HepG2 (cell line): ENCODE measurements at regions not wholly inside any gene's neighbourhood (a gene's known extent, or its start where the extent isn't known, plus 50 kb on each side); places are given as distances from the start of the nearest gene placed in this dataset.

Source experiments
- ATAC-seq: fragments of 200-7000 bp; cut with Tn5 transposase; 3 replicates; pipeline ENCODE4 v1.9.1; 2020; ENCODE audit warnings: mild to moderate bottlenecking, moderate library complexity
- BruUV-seq: library from RNA; stranded (reverse); fragments of 400-500 nt; replicated peaks from 2 replicates; lab custom pipeline; 2021; lab: Mats Ljungman, UMichigan
- CTCF ChIA-PET: fragments of 300-600 bp; formaldehyde crosslinking; extraction: SDS; loops from one replicate; lab custom pipeline; 2021; ENCODE audit warnings: low total read pairs, inconsistent platforms, low intra/inter-chr PET ratio; lab: Yijun Ruan, JAX
- POLR2A ChIA-PET: fragments of 350-600 bp; sonication (Branson Sonifier 250); formaldehyde crosslinking; loops from one replicate; lab custom pipeline; 2020; ENCODE audit warnings: antibody characterized with exemption, inconsistent platforms; lab: Yijun Ruan, JAX
- DNase-seq: peaks from one replicate; pipeline ENCODE4 v3.0.0-alpha.2; 2015; ENCODE audit warnings: low spot score
- FAIRE-seq: peaks from 3 replicates; lab custom pipeline; 2011; peaks lifted over from hg19 to GRCh38; lab: Jason Lieb, UNC
- H2AFZ ChIP-seq: one replicate; pipeline ENCODE4 v1.6.1; 2011; ENCODE audit warnings: low read length, inconsistent platforms
- H3K27ac ChIP-seq: fragments of 300-600 bp; 3 replicates; pipeline ENCODE4 v1.8.0; 2011; ENCODE audit warnings: mixed run types, mild to moderate bottlenecking, mixed read lengths, low read length, inconsistent platforms; ENCODE audit not compliant: insufficient read depth; ENCODE audit errors: extremely low read length
- H3K27me3 ChIP-seq, 2 experiments: fragments of 200-600 bp in 1 of 2; 2 replicates in 1 of 2; 3 replicates in 1 of 2; pipeline versions ENCODE4 v1.6.0 to v1.8.0; 2011; ENCODE audit warnings: low read length in 2 of 2, mild to moderate bottlenecking in 2 of 2, moderate library complexity in 2 of 2, inconsistent platforms in 1 of 2; ENCODE audit not compliant: insufficient read depth in 2 of 2, control insufficient read depth in 1 of 2
- H3K36me3 ChIP-seq, 2 experiments: fragments of 200-600 bp in 1 of 2; replicated peaks in 1 of 2; 2 replicates in 1 of 2; 3 replicates in 1 of 2; pipeline versions ENCODE4 v1.5.1 to v1.8.0; 2011; ENCODE audit warnings: low read length in 2 of 2, inconsistent platforms in 1 of 2; ENCODE audit not compliant: insufficient read depth in 2 of 2, control insufficient read depth in 1 of 2
- H3K4me1 ChIP-seq: 2 replicates; pipeline ENCODE4 v1.5.1; 2012; ENCODE audit warnings: low read length, inconsistent platforms; ENCODE audit not compliant: insufficient read depth
- H3K4me2 ChIP-seq: 2 replicates; pipeline ENCODE4 v1.6.0; 2011; ENCODE audit warnings: low read depth, low read length, inconsistent platforms
- H3K4me3 ChIP-seq, 3 experiments: fragments of 200-600 bp in 1 of 3; sonication (generic), shearing (Covaris generic) in 1 of 3; replicated peaks in 1 of 3; 2 replicates each; pipeline ENCODE4 v1.5.1; 2011 to 2016; ENCODE audit warnings: low read length in 3 of 3, inconsistent platforms in 2 of 3, low read depth in 2 of 3, mild to moderate bottlenecking in 2 of 3, control low read depth in 1 of 3, mixed read lengths in 1 of 3; ENCODE audit not compliant: insufficient read depth in 1 of 3
- H3K79me2 ChIP-seq: one replicate; pipeline ENCODE4 v1.6.1; 2011; ENCODE audit warnings: low read length, inconsistent platforms; ENCODE audit not compliant: insufficient read depth
- H3K9ac ChIP-seq: 2 replicates; pipeline ENCODE4 v1.6.0; 2011; ENCODE audit warnings: mild to moderate bottlenecking, low read depth, low read length, inconsistent platforms; ENCODE audit not compliant: insufficient read depth
- H3K9me3 ChIP-seq: 2 replicates; pipeline ENCODE4 v1.5.1; 2012; ENCODE audit warnings: mild to moderate bottlenecking, low read length
- H4K20me1 ChIP-seq: 2 replicates; pipeline ENCODE4 v1.6.0; 2011; ENCODE audit warnings: inconsistent platforms, mild to moderate bottlenecking, low read length, moderate library complexity; ENCODE audit not compliant: insufficient read depth
- HNF4A ChIP-seq: sonication (generic); formaldehyde crosslinking; IDR thresholded peaks from 2 replicates; pipeline ENCODE4 v1.4.0; 2020; ENCODE audit warnings: missing genetic modification reagents
- SIX1 ChIP-seq: sonication (generic); formaldehyde crosslinking; IDR thresholded peaks from 2 replicates; pipeline ENCODE4 v1.4.0; 2020; ENCODE audit warnings: missing genetic modification reagents, borderline replicate concordance
- STAG1 ChIP-seq: sonication (generic); formaldehyde crosslinking; IDR thresholded peaks from 2 replicates; pipeline ENCODE4 v1.4.0; 2020; ENCODE audit warnings: missing genetic modification reagents
- YEATS2 ChIP-seq: sonication (generic); formaldehyde crosslinking; IDR thresholded peaks from 2 replicates; pipeline ENCODE4 v1.4.0; 2020; ENCODE audit warnings: missing genetic modification reagents, borderline replicate concordance
- ZBTB2 ChIP-seq: sonication (generic); formaldehyde crosslinking; IDR thresholded peaks from 2 replicates; pipeline ENCODE4 v1.8.0; 2022; ENCODE audit warnings: low read depth, missing genetic modification reagents
- ZBTB49 ChIP-seq: sonication (generic); formaldehyde crosslinking; IDR thresholded peaks from 2 replicates; pipeline ENCODE4 v1.4.0; 2020; ENCODE audit warnings: missing genetic modification reagents, borderline replicate concordance
- ZNF30 ChIP-seq: sonication (generic); formaldehyde crosslinking; IDR thresholded peaks from 2 replicates; pipeline ENCODE4 v1.5.0; 2020; ENCODE audit warnings: mild to moderate bottlenecking, missing genetic modification reagents
- WGBS: methylation state at CpG from one replicate; pipeline ENCODE4 v1.1.6; 2017; ENCODE audit warnings: low lambda C conversion rate; 5-methylcytosine and 5-hydroxymethylcytosine counted together
- in situ Hi-C: cut with HindIII; loops from 2 replicates; pipeline ENCODE4 v1.10.0; 2017; ENCODE audit warnings: low pct_unique_long_range_greater_than_20kb; ENCODE audit not compliant: extremely low pct_ligation_motif_present
- intact Hi-C: fragments of 100-400 bp; cut with micrococcal nuclease; formaldehyde crosslinking; loops from one replicate; pipeline ENCODE4 v1.10.0; 2022; ENCODE audit not compliant: unreplicated experiment
- TF ChIP-seq, protein P1 (sequence below): sonication (generic); formaldehyde crosslinking; conservative IDR thresholded peaks from 2 replicates; pipeline ENCODE4 v1.4.0; 2020; ENCODE audit warnings: missing genetic modification reagents
- TF ChIP-seq, protein P2 (sequence below): fragments of 450-650 bp; IDR thresholded peaks from 2 replicates; pipeline ENCODE4 v1.6.1; 2016

- in situ Hi-C loops = no loop called here
- H3K9me3 ChIP-seq = no peaks in the 10 kb centered on the region
- no peak overlapping the region for H3K4me3 ChIP-seq
- ChIA-PET CTCF (no interaction called here), POLR2A (no interaction called here)
- H3K27me3 ChIP-seq = peaks cover 0 to 7% of the 10 kb centered on the region in 2 experiments; a peak in 2 of 5 replicates
- no TSS peak for BruUV-seq
- no peaks in the 10 kb centered on the region for H3K79me2 ChIP-seq
- no peak overlapping the region for H3K4me2 ChIP-seq
- no peaks in the 10 kb centered on the region for H3K4me1 ChIP-seq
- TF ChIP-seq, protein P1, sequence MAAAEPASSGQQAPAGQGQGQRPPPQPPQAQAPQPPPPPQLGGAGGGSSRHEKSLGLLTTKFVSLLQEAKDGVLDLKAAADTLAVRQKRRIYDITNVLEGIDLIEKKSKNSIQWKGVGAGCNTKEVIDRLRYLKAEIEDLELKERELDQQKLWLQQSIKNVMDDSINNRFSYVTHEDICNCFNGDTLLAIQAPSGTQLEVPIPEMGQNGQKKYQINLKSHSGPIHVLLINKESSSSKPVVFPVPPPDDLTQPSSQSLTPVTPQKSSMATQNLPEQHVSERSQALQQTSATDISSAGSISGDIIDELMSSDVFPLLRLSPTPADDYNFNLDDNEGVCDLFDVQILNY (CRISPR knock-in tag) = no peak
- TF ChIP-seq STAG1 (CRISPR knock-in tag) = 0 out of 2 replicates have a peak, but pooled peaks have one; percentile 6
- no peak for FAIRE-seq
- no peak for DNase-seq
- no peaks in the 10 kb centered on the region for H3K36me3 ChIP-seq
- no peak overlapping the region for H2AFZ ChIP-seq
- no peaks in the 10 kb centered on the region for H4K20me1 ChIP-seq
- intact Hi-C loops = no loop called here
- no peak overlapping the region for H3K9ac ChIP-seq
- no peak overlapping the region for H3K27ac ChIP-seq
- no peak for ATAC-seq
- 36% methylated on average over 9 of the region's 9 CpGs for WGBS
These were observed 112.3 kb upstream of the HES1 start for GRCh38 chr3:194023501-194024280.

- no peaks in the 10 kb centered on the region for H3K9me3 ChIP-seq
- H3K4me3 ChIP-seq = no peak overlapping the region
- H3K27me3 ChIP-seq = peaks cover 0 to 3% of the 10 kb centered on the region in 2 experiments; a peak in 1 of 5 replicates
- no peaks in the 10 kb centered on the region for H4K20me1 ChIP-seq
- intact Hi-C loops (no loop called here), in situ Hi-C loops (no loop called here)
- no peaks in the 10 kb centered on the region for H3K36me3 ChIP-seq
- no peak overlapping the region for H3K4me2 ChIP-seq
- POLR2A ChIA-PET = no interaction called here
- H3K9ac ChIP-seq = no peak overlapping the region
- FAIRE-seq (no peak), ATAC-seq (no peak), DNase-seq (no peak)
- H2AFZ ChIP-seq = no peak overlapping the region
- H3K4me1 ChIP-seq = peaks cover 10% of the 10 kb centered on the region
- no peaks in the 10 kb centered on the region for H3K79me2 ChIP-seq
- no peak overlapping the region for H3K27ac ChIP-seq
- 66% methylated on average over 5 of the region's 5 CpGs for WGBS
- BruUV-seq = no TSS peak
- CTCF ChIA-PET = no interaction called here
- TF ChIP-seq ZBTB2 (no peak), HNF4A (CRISPR knock-in tag) (no peak), ZBTB49 (CRISPR knock-in tag) (no peak), SIX1 (CRISPR knock-in tag) (no peak), YEATS2 (CRISPR knock-in tag) (no peak), ZNF30 (CRISPR knock-in tag) (no peak)
- TF ChIP-seq, protein P2, sequence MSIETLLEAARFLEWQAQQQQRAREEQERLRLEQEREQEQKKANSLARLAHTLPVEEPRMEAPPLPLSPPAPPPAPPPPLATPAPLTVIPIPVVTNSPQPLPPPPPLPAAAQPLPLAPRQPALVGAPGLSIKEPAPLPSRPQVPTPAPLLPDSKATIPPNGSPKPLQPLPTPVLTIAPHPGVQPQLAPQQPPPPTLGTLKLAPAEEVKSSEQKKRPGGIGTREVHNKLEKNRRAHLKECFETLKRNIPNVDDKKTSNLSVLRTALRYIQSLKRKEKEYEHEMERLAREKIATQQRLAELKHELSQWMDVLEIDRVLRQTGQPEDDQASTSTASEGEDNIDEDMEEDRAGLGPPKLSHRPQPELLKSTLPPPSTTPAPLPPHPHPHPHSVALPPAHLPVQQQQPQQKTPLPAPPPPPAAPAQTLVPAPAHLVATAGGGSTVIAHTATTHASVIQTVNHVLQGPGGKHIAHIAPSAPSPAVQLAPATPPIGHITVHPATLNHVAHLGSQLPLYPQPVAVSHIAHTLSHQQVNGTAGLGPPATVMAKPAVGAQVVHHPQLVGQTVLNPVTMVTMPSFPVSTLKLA = peak; percentile 94
These were observed 110.8 kb upstream of the HES1 start for GRCh38 chr3:194025119-194025518.
